Caco-2 (cell line): ENCODE measurements at regions not wholly inside any gene's neighbourhood (a gene's known extent, or its start where the extent isn't known, plus 50 kb on each side); places are given as distances from the start of the nearest gene placed in this dataset.

Source experiments
- BruUV-seq: library from RNA; stranded (reverse); fragments of 400-500 nt; replicated peaks from 2 replicates; lab custom pipeline; 2021; lab: Mats Ljungman, UMichigan
- CTCF ChIA-PET: fragments of 300-600 bp; sonication (Branson Sonifier 250); formaldehyde crosslinking; loops from one replicate; lab custom pipeline; 2022; ENCODE audit warnings: antibody characterized with exemption; lab: Charles Lee
- POLR2A ChIA-PET: fragments of 300-600 bp; sonication (Branson Sonifier 250); formaldehyde crosslinking; loops from one replicate; lab custom pipeline; 2022; ENCODE audit warnings: antibody characterized with exemption; lab: Charles Lee
- DNase-seq, 2 experiments: peaks; one replicate each; pipeline versions ENCODE4 v3.0.0 to v3.0.0-alpha.2; 2020 to 2022
- H3K27me3 ChIP-seq: replicated peaks from 2 replicates; pipeline ENCODE4 v1.6.0; 2011; ENCODE audit warnings: low read length; ENCODE audit not compliant: control insufficient read depth, insufficient read depth
- H3K36me3 ChIP-seq: 2 replicates; pipeline ENCODE4 v1.5.1; 2011; ENCODE audit warnings: low read length; ENCODE audit not compliant: control insufficient read depth, insufficient read depth
- H3K4me1 ChIP-seq: fragments of 250-450 bp; sonication (Bioruptor Pico); 2 replicates; pipeline ENCODE4 v1.5.1; 2020; ENCODE audit warnings: mild to moderate bottlenecking
- H3K4me3 ChIP-seq: 2 replicates; pipeline ENCODE4 v1.5.1; 2011; ENCODE audit warnings: low read depth, mild to moderate bottlenecking, control low read depth, low read length
- H3K9me3 ChIP-seq: fragments of 250-450 bp; sonication (Bioruptor Pico); 2 replicates; pipeline ENCODE4 v1.5.1; 2020; ENCODE audit warnings: mild to moderate bottlenecking, moderate library complexity
- H3K27ac Mint-ChIP-seq: one replicate; pipeline ENCODE4 v1.8.0; 2022; ENCODE audit warnings: mixed read lengths; ENCODE audit not compliant: unreplicated experiment
- H3K27me3 Mint-ChIP-seq: one replicate; pipeline ENCODE4 v1.8.0; 2022; ENCODE audit warnings: mixed read lengths; ENCODE audit not compliant: insufficient read depth, unreplicated experiment
- H3K36me3 Mint-ChIP-seq: one replicate; pipeline ENCODE4 v1.8.0; 2022; ENCODE audit warnings: mild to moderate bottlenecking, mixed read lengths; ENCODE audit not compliant: insufficient read depth, unreplicated experiment
- H3K4me1 Mint-ChIP-seq: one replicate; pipeline ENCODE4 v1.8.0; 2022; ENCODE audit warnings: low read depth, mixed read lengths; ENCODE audit not compliant: unreplicated experiment
- H3K4me3 Mint-ChIP-seq: one replicate; pipeline ENCODE4 v1.8.0; 2022; ENCODE audit warnings: mild to moderate bottlenecking, moderate library complexity, mixed read lengths; ENCODE audit not compliant: unreplicated experiment
- H3K9me3 Mint-ChIP-seq: one replicate; pipeline ENCODE4 v1.8.0; 2022; ENCODE audit warnings: mixed read lengths; ENCODE audit not compliant: unreplicated experiment
- CTCF ChIP-seq, 2 experiments: fragments of 200-600 bp in 1 of 2; IDR thresholded peaks; 1 replicate in 1 of 2; 2 replicates in 1 of 2; pipeline versions ENCODE4 v1.5.1 to v1.8.0; 2011 to 2022; ENCODE audit warnings: antibody characterized with exemption in 1 of 2, control low read depth in 1 of 2, inconsistent platforms in 1 of 2, low read depth in 1 of 2, low read length in 1 of 2, mild to moderate bottlenecking in 1 of 2, moderate library complexity in 1 of 2; ENCODE audit not compliant: insufficient read depth in 1 of 2, severe bottlenecking in 1 of 2, unreplicated experiment in 1 of 2
- intact Hi-C: fragments of 100-400 bp; cut with micrococcal nuclease; formaldehyde crosslinking; loops from one replicate; pipeline ENCODE4 v1.10.0; 2022; ENCODE audit not compliant: unreplicated experiment

- no peaks in the 10 kb centered on the region for H3K27me3 ChIP-seq
- H3K36me3 ChIP-seq, result no peaks in the 10 kb centered on the region
- H3K4me1 Mint-ChIP-seq, result no peaks in the 10 kb centered on the region
- no TSS peak for BruUV-seq
- no peak overlapping the region for H3K4me3 ChIP-seq
- no peaks in the 10 kb centered on the region for H3K4me1 ChIP-seq
- H3K9me3 ChIP-seq, result no peaks in the 10 kb centered on the region; the same call in 1 of the 2 replicates
- no peak overlapping the region for H3K27ac Mint-ChIP-seq
- no peak overlapping the region for H3K4me3 Mint-ChIP-seq
- POLR2A ChIA-PET, result no interaction called here
- H3K27me3 Mint-ChIP-seq, result peaks cover 18% of the 10 kb centered on the region
- no peak for DNase-seq
- TF ChIP-seq CTCF (IDR thresholded peaks at IDR 0.05; ENCODE audit: insufficient read depth in 1 of 2, low read depth in 1 of 2, low read length in 1 of 2, severe bottlenecking in 1 of 2, unreplicated experiment in 1 of 2), result no peak
- intact Hi-C loops, result no loop called here
- no peaks in the 10 kb centered on the region for H3K36me3 Mint-ChIP-seq
- H3K9me3 Mint-ChIP-seq, result peaks cover 22% of the 10 kb centered on the region
- CTCF ChIA-PET, result no interaction called here
Observed at GRCh38 chr7:131733604-131734003, 177.2 kb upstream of the PODXL start.

GRCh38 chr7:131727189-131727588 is 170.8 kb upstream of the PODXL start:
- ChIA-PET CTCF (no interaction called here), POLR2A (no interaction called here)
- intact Hi-C loops, result no loop called here
- Mint-ChIP-seq H3K4me1 (peaks cover 9% of the 10 kb centered on the region), H3K27me3 (peaks cover 4% of the 10 kb centered on the region), H3K4me3 (no peak overlapping the region), H3K9me3 (peaks cover 25% of the 10 kb centered on the region), H3K27ac (no peak overlapping the region), H3K36me3 (no peaks in the 10 kb centered on the region)
- Histone ChIP-seq H3K9me3 (no peaks in the 10 kb centered on the region; the same call in 1 of the 2 replicates), H3K4me1 (no peaks in the 10 kb centered on the region), H3K27me3 (no peaks in the 10 kb centered on the region), H3K4me3 (no peak overlapping the region), H3K36me3 (no peaks in the 10 kb centered on the region)
- no peak for DNase-seq
- BruUV-seq, result no TSS peak
- TF ChIP-seq CTCF (IDR thresholded peaks at IDR 0.05; ENCODE audit: insufficient read depth in 1 of 2, low read depth in 1 of 2, low read length in 1 of 2, severe bottlenecking in 1 of 2, unreplicated experiment in 1 of 2), result no peak

- Histone ChIP-seq H3K9me3 (no peaks in the 10 kb centered on the region; the same call in 1 of the 2 replicates), H3K36me3 (no peaks in the 10 kb centered on the region), H3K4me1 (no peaks in the 10 kb centered on the region), H3K27me3 (no peaks in the 10 kb centered on the region), H3K4me3 (no peak overlapping the region)
- POLR2A ChIA-PET, result no interaction called here
- H3K4me3 Mint-ChIP-seq, result no peak overlapping the region
- H3K4me1 Mint-ChIP-seq, result peaks cover 9% of the 10 kb centered on the region
- no peaks in the 10 kb centered on the region for H3K36me3 Mint-ChIP-seq
- DNase-seq, result no peak
- no TSS peak for BruUV-seq
- CTCF ChIA-PET, result no interaction called here
- no peak for TF ChIP-seq CTCF (IDR thresholded peaks at IDR 0.05; ENCODE audit: insufficient read depth in 1 of 2, low read depth in 1 of 2, low read length in 1 of 2, severe bottlenecking in 1 of 2, unreplicated experiment in 1 of 2)
- no peak overlapping the region for H3K27ac Mint-ChIP-seq
- intact Hi-C loops, result no loop called here
- peaks cover 20% of the 10 kb centered on the region for H3K9me3 Mint-ChIP-seq
- H3K27me3 Mint-ChIP-seq, result no peaks in the 10 kb centered on the region
Observed at GRCh38 chr7:131726686-131727085, 170.3 kb upstream of the PODXL start.
